Suprapubic skin (tissue), 3 donors: ENCODE measurements at regions not wholly inside any gene's neighbourhood (a gene's known extent, or its start where the extent isn't known, plus 50 kb on each side); places are given as distances from the start of the nearest gene placed in this dataset.

Source experiments
- CTCF ChIP-seq, 2 donors: fragments of 200-600 bp in 1 of 2; fragments of 450-650 bp in 1 of 2; sonication (generic) in 1 of 2; IDR thresholded peaks; one replicate each; pipeline ENCODE4 v1.5.1; 2016 to 2019; ENCODE audit warnings: antibody characterized with exemption in 2 of 2, mild to moderate bottlenecking in 1 of 2, moderate library complexity in 1 of 2
- EP300 ChIP-seq: sonication (generic); formaldehyde crosslinking; IDR thresholded peaks from one replicate; pipeline ENCODE4 v1.6.1; 2017; ENCODE audit warnings: antibody characterized with exemption
- POLR2A ChIP-seq, 2 donors: fragments of 450-650 bp; IDR thresholded peaks; one replicate each; pipeline ENCODE4 v1.6.1; 2017; ENCODE audit warnings: antibody characterized with exemption in 2 of 2, mild to moderate bottlenecking in 2 of 2, moderate library complexity in 2 of 2

- TF ChIP-seq POLR2A (IDR thresholded peaks at IDR 0.05) (no peak), CTCF (IDR thresholded peaks at IDR 0.05) (no peak), EP300 (no peak)
These were observed 440.9 kb downstream of the PDCD6IP start for GRCh38 chr3:34239287-34239686.
